WTC11 (cell line): ENCODE measurements at regions not wholly inside any gene's neighbourhood (a gene's known extent, or its start where the extent isn't known, plus 50 kb on each side); places are given as distances from the start of the nearest gene placed in this dataset.

Experiments used
- ATAC-seq: fragments of 200-7000 bp; cut with Tn5 transposase; 2 replicates; pipeline ENCODE4 v1.10.0; 2021; ENCODE audit warnings: mild to moderate bottlenecking, moderate library complexity
- CTCF ChIA-PET: fragments of 300-600 bp; sonication (Branson Sonifier 250); formaldehyde crosslinking; loops from one replicate; lab custom pipeline; 2021; ENCODE audit warnings: antibody characterized with exemption; lab: Charles Lee
- POLR2A ChIA-PET: fragments of 350-600 bp; sonication (Branson Sonifier 250); formaldehyde crosslinking; loops from one replicate; lab custom pipeline; 2021; ENCODE audit warnings: antibody characterized with exemption; lab: Charles Lee
- DNase-seq: peaks from one replicate; pipeline ENCODE4 v3.0.0; 2021; ENCODE audit warnings: low spot score
- H3K27ac Mint-ChIP-seq: 2 replicates; pipeline ENCODE4 v1.8.0; 2021; ENCODE audit warnings: mixed read lengths
- H3K27me3 Mint-ChIP-seq: 2 replicates; pipeline ENCODE4 v1.8.0; 2021; ENCODE audit warnings: low read depth, mild to moderate bottlenecking, moderate library complexity, mixed read lengths
- H3K36me3 Mint-ChIP-seq: 2 replicates; pipeline ENCODE4 v1.8.0; 2021; ENCODE audit warnings: mixed read lengths
- H3K4me1 Mint-ChIP-seq: 2 replicates; pipeline ENCODE4 v1.8.0; 2022; ENCODE audit warnings: mixed read lengths
- H3K4me3 Mint-ChIP-seq: 2 replicates; pipeline ENCODE4 v1.8.0; 2021; ENCODE audit warnings: mild to moderate bottlenecking, moderate library complexity, mixed read lengths
- H3K9me3 Mint-ChIP-seq: 2 replicates; pipeline ENCODE4 v1.8.0; 2021; ENCODE audit warnings: mixed read lengths
- EMX1 ChIP-seq: fragments of 250-450 bp; sonication (Bioruptor Pico); IDR thresholded peaks from 2 replicates; pipeline ENCODE4 v1.8.0; 2021; ENCODE audit warnings: mild to moderate bottlenecking
- ESRRA ChIP-seq: sonication (generic); formaldehyde crosslinking; IDR thresholded peaks from 2 replicates; pipeline ENCODE4 v1.8.1; 2022; ENCODE audit warnings: mild to moderate bottlenecking, missing genetic modification reagents, borderline replicate concordance
- ETV6 ChIP-seq: sonication (generic); formaldehyde crosslinking; IDR thresholded peaks from 2 replicates; pipeline ENCODE4 v1.8.1; 2022; ENCODE audit warnings: mild to moderate bottlenecking, missing genetic modification reagents
- FOXK1 ChIP-seq: sonication (generic); formaldehyde crosslinking; IDR thresholded peaks from 2 replicates; pipeline ENCODE4 v1.8.0; 2022; ENCODE audit warnings: mild to moderate bottlenecking, moderate library complexity, missing genetic modification reagents
- FOXP1 ChIP-seq: sonication (generic); formaldehyde crosslinking; IDR thresholded peaks from 2 replicates; pipeline ENCODE4 v1.8.0; 2022; ENCODE audit warnings: missing genetic modification reagents, mild to moderate bottlenecking, moderate library complexity, borderline replicate concordance
- FOXP4 ChIP-seq: sonication (generic); formaldehyde crosslinking; IDR thresholded peaks from 2 replicates; pipeline ENCODE4 v1.8.0; 2022; ENCODE audit warnings: mild to moderate bottlenecking, missing genetic modification reagents
- GTF2I ChIP-seq: fragments of 250-450 bp; sonication (Bioruptor Pico); conservative IDR thresholded peaks from 2 replicates; pipeline ENCODE4 v1.4.0; 2021; ENCODE audit warnings: mild to moderate bottlenecking
- HMGA2 ChIP-seq: fragments of 250-450 bp; sonication (Bioruptor Pico); IDR thresholded peaks from 2 replicates; pipeline ENCODE4 v1.4.0; 2021; ENCODE audit warnings: mild to moderate bottlenecking, moderate library complexity
- HMGXB4 ChIP-seq: sonication (generic); formaldehyde crosslinking; IDR thresholded peaks from 2 replicates; pipeline ENCODE4 v1.8.1; 2023; ENCODE audit warnings: mild to moderate bottlenecking, moderate library complexity, missing genetic modification reagents
- MLX ChIP-seq: sonication (generic); formaldehyde crosslinking; IDR thresholded peaks from 2 replicates; pipeline ENCODE4 v1.8.1; 2023; ENCODE audit warnings: mild to moderate bottlenecking, missing genetic modification reagents, moderate library complexity
- MYBL2 ChIP-seq: sonication (generic); formaldehyde crosslinking; IDR thresholded peaks from 2 replicates; pipeline ENCODE4 v1.8.1; 2023; ENCODE audit warnings: mild to moderate bottlenecking, moderate library complexity, missing genetic modification reagents
- NFATC4 ChIP-seq: fragments of 250-450 bp; sonication (Bioruptor Pico); IDR thresholded peaks from 2 replicates; pipeline ENCODE4 v1.9.0; 2021; ENCODE audit warnings: mild to moderate bottlenecking
- NFYB ChIP-seq: sonication (generic); formaldehyde crosslinking; conservative IDR thresholded peaks from 2 replicates; pipeline ENCODE4 v1.8.0; 2022; ENCODE audit warnings: low read depth, missing genetic modification reagents
- NR2C2 ChIP-seq: sonication (generic); formaldehyde crosslinking; IDR thresholded peaks from 2 replicates; pipeline ENCODE4 v1.8.0; 2022; ENCODE audit warnings: mild to moderate bottlenecking, missing genetic modification reagents
- ZBTB43 ChIP-seq: sonication (generic); formaldehyde crosslinking; IDR thresholded peaks from 2 replicates; pipeline ENCODE4 v1.8.1; 2023; ENCODE audit warnings: mild to moderate bottlenecking, missing genetic modification reagents
- ZNF671 ChIP-seq: fragments of 250-450 bp; sonication (Bioruptor Pico); IDR thresholded peaks from 2 replicates; pipeline ENCODE4 v1.8.0; 2021; ENCODE audit warnings: mild to moderate bottlenecking
- ZSCAN18 ChIP-seq: fragments of 250-450 bp; sonication (Bioruptor Pico); IDR thresholded peaks from 2 replicates; pipeline ENCODE4 v2.1.2; 2022; ENCODE audit warnings: mild to moderate bottlenecking, moderate library complexity
- TF ChIP-seq, protein P1 (sequence below): sonication (generic); formaldehyde crosslinking; IDR thresholded peaks from 2 replicates; pipeline ENCODE4 v1.8.0; 2023; ENCODE audit warnings: missing genetic modification reagents
- TF ChIP-seq, protein P2 (sequence below): sonication (generic); formaldehyde crosslinking; IDR thresholded peaks from 2 replicates; pipeline ENCODE4 v1.8.0; 2022; ENCODE audit warnings: mild to moderate bottlenecking, missing genetic modification reagents
- TF ChIP-seq, protein P3 (sequence below): sonication (generic); formaldehyde crosslinking; IDR thresholded peaks from 2 replicates; pipeline ENCODE4 v1.8.0; 2022; ENCODE audit warnings: mild to moderate bottlenecking, missing genetic modification reagents
- TF ChIP-seq, protein P4 (sequence below): sonication (generic); formaldehyde crosslinking; IDR thresholded peaks from 2 replicates; pipeline ENCODE4 v1.8.1; 2023; ENCODE audit warnings: mild to moderate bottlenecking, missing genetic modification reagents, moderate library complexity
- TF ChIP-seq, protein P5 (sequence below): sonication (generic); formaldehyde crosslinking; IDR thresholded peaks from 2 replicates; pipeline ENCODE4 v1.8.1; 2022; ENCODE audit warnings: mild to moderate bottlenecking, missing genetic modification reagents, moderate library complexity, borderline replicate concordance
- TF ChIP-seq, protein P6 (sequence below): sonication (generic); formaldehyde crosslinking; IDR thresholded peaks from 2 replicates; pipeline ENCODE4 v1.8.1; 2022; ENCODE audit warnings: mild to moderate bottlenecking, moderate library complexity, missing genetic modification reagents

DNA sequence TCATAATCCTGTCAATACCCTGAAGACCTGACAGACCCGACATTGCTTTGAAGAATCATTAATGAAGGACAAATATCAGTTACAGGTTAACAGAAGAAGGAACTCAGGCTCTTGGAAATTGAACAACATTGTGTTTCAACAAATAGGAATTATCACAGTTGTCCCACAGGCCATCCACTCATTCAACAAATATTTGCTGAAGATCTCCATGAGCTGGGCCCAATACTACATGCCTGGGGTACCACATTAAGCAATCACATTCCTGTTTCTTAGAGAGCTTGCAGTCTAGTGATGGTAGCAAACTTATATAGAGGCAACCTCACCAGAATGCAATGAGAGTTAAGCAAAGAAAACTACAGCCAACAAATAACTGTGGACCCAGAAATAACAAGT, 671.6 kb upstream of the ACVR2A start (continued):
- TF ChIP-seq FOXP4 (CRISPR knock-in tag) (no peak), NFATC4 (CRISPR knock-in tag) (no peak), FOXK1 (CRISPR knock-in tag) (no peak), NFYB (CRISPR knock-in tag) (no peak), GTF2I (CRISPR knock-in tag) (no peak)
- TF ChIP-seq, protein P1, sequence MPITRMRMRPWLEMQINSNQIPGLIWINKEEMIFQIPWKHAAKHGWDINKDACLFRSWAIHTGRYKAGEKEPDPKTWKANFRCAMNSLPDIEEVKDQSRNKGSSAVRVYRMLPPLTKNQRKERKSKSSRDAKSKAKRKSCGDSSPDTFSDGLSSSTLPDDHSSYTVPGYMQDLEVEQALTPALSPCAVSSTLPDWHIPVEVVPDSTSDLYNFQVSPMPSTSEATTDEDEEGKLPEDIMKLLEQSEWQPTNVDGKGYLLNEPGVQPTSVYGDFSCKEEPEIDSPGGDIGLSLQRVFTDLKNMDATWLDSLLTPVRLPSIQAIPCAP (CRISPR knock-in tag), result no peak

GRCh38 chr2:147172493-147173188, 672.2 kb upstream of the ACVR2A start:
- H3K27ac Mint-ChIP-seq, result no peak overlapping the region
- TF ChIP-seq, protein P2, sequence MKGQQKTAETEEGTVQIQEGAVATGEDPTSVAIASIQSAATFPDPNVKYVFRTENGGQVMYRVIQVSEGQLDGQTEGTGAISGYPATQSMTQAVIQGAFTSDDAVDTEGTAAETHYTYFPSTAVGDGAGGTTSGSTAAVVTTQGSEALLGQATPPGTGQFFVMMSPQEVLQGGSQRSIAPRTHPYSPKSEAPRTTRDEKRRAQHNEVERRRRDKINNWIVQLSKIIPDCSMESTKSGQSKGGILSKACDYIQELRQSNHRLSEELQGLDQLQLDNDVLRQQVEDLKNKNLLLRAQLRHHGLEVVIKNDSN (CRISPR knock-in tag), result no peak
- TF ChIP-seq EMX1 (CRISPR knock-in tag), result no peak
- TF ChIP-seq, protein P3, sequence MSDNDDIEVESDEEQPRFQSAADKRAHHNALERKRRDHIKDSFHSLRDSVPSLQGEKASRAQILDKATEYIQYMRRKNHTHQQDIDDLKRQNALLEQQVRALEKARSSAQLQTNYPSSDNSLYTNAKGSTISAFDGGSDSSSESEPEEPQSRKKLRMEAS (CRISPR knock-in tag), result no peak
- TF ChIP-seq, protein P4, sequence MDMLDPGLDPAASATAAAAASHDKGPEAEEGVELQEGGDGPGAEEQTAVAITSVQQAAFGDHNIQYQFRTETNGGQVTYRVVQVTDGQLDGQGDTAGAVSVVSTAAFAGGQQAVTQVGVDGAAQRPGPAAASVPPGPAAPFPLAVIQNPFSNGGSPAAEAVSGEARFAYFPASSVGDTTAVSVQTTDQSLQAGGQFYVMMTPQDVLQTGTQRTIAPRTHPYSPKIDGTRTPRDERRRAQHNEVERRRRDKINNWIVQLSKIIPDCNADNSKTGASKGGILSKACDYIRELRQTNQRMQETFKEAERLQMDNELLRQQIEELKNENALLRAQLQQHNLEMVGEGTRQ, result no peak
- TF ChIP-seq ZNF671, result no peak
- no peak for TF ChIP-seq FOXP1
- TF ChIP-seq MLX (CRISPR knock-in tag), result no peak
- no peak for TF ChIP-seq MYBL2
- no peak for TF ChIP-seq ZBTB43 (CRISPR knock-in tag)
- no peak for TF ChIP-seq NR2C2 (CRISPR knock-in tag)
- no peak for TF ChIP-seq ESRRA (CRISPR knock-in tag)
- TF ChIP-seq ZSCAN18 (CRISPR knock-in tag), result no peak
- TF ChIP-seq, protein P5, sequence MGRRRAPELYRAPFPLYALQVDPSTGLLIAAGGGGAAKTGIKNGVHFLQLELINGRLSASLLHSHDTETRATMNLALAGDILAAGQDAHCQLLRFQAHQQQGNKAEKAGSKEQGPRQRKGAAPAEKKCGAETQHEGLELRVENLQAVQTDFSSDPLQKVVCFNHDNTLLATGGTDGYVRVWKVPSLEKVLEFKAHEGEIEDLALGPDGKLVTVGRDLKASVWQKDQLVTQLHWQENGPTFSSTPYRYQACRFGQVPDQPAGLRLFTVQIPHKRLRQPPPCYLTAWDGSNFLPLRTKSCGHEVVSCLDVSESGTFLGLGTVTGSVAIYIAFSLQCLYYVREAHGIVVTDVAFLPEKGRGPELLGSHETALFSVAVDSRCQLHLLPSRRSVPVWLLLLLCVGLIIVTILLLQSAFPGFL, result no peak
- no peak for TF ChIP-seq HMGXB4 (CRISPR knock-in tag)
- TF ChIP-seq, protein P6, sequence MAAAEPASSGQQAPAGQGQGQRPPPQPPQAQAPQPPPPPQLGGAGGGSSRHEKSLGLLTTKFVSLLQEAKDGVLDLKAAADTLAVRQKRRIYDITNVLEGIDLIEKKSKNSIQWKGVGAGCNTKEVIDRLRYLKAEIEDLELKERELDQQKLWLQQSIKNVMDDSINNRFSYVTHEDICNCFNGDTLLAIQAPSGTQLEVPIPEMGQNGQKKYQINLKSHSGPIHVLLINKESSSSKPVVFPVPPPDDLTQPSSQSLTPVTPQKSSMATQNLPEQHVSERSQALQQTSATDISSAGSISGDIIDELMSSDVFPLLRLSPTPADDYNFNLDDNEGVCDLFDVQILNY (CRISPR knock-in tag), result no peak
- no peak for TF ChIP-seq ETV6
- no peak for TF ChIP-seq HMGA2 (CRISPR knock-in tag)

More at GRCh38 chr2:147172493-147173188, 672.2 kb upstream of the ACVR2A start:
- no peaks in the 10 kb centered on the region for H3K9me3 Mint-ChIP-seq
- ATAC-seq (no peak), DNase-seq (no peak)
- no peak overlapping the region for H3K4me3 Mint-ChIP-seq
- H3K27me3 Mint-ChIP-seq, result peaks cover 29% of the 10 kb centered on the region
- CTCF ChIA-PET, result no interaction called here
- H3K4me1 Mint-ChIP-seq, result peaks cover 33% of the 10 kb centered on the region
- H3K36me3 Mint-ChIP-seq, result no peaks in the 10 kb centered on the region
- POLR2A ChIA-PET, result no interaction called here
